Left colon (tissue), 2 donors: ENCODE measurements at regions not wholly inside any gene's neighbourhood (a gene's known extent, or its start where the extent isn't known, plus 50 kb on each side); places are given as distances from the start of the nearest gene placed in this dataset.
"Not testable (repeated sequence)": the region's sequence is repeated elsewhere in the genome, so short reads cannot be mapped to it uniquely, and the experiment has no call there.

Source experiments
- ATAC-seq: fragments of 200-7000 bp; cut with Tn5 transposase; one replicate; pipeline ENCODE4 v1.9.1; 2020; ENCODE audit warnings: mild to moderate bottlenecking, moderate library complexity
- DNase-seq, 2 donors: peaks; one replicate each; pipeline ENCODE4 v3.0.0-alpha.2; 2020
- intact Hi-C, 2 donors: fragments of 100-400 bp; cut with DNase I in 1 of 2; cut with micrococcal nuclease in 1 of 2; formaldehyde crosslinking; loops; one replicate each; pipeline versions ENCODE4 v1.11.2 to v1.14.0; 2022; cut with DNase I, micrococcal nuclease
- donor health status: DM: no; HTN: no; CAD: no.
- donor health status: DM: yes; HTN: yes; CAD: no.

DNA sequence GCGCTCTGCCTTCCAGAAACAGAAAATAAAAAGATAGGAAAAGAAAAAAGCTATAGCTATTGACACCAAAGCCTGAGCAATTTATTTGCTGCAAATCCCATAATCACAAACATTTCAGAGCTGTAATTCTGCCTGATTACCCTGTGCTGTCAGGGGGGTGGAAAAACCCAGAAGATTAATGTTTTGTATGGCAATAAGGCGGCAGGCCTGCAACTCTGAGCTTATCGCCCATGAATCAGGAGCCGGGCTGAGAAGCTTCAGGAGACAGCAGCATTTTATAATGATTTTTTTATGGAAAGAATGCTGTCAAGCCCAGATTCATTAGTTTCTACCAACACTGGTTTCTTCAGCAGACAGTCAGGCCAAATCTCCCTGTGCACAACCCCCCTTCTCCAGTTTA is 82.6 kb upstream of the TMEM164 start:
- no peak for ATAC-seq
- DNase-seq = no peak
- intact Hi-C loops = no loop called here

GRCh38 chrX:109920868-109921267 is 82.0 kb upstream of the TMEM164 start:
- DNase-seq = no peak
- intact Hi-C loops = no loop called here
- ATAC-seq = no peak

DNA sequence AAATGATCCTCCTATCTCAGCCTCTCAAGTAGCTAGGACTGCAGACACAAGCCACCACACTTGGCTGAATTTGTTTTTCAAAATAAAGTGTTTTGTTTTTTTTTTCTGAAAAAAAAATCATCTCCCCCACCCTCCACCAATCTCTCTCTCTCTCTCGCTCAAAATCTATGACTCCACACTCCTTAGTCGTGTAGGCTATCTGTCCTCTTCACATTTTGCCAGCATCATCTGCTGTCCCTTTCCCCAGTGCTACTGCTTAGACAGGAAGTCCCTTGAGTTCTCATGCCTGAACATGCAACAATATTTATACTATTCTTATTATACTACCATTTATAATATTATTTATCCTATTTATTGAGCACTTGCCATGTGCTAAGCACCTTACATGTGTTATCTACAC is 80.7 kb upstream of the TMEM164 start:
- intact Hi-C loops = no loop called here
- DNase-seq (no peak), ATAC-seq (no peak)

DNA sequence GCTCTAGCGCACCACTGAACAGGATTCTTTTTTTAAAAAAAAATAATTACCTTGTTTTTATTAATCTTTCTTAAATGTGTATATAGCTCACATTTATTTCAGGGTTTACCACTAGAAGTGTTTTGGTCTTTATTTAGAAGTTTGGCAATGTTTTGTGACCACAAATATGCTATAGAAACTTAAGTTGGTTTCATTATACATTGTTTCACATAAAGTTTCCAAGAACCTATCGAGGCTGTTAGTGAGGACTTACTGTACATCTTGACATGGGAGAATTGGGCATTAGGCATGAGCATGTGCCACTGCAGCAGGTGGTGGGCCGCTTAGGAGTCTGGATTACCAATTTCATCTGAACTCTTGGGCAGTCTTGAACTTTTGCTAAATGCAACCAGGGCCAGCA is 77.9 kb upstream of the TMEM164 start:
- intact Hi-C loops, ATAC-seq, DNase-seq: not testable (repeated sequence)

DNA sequence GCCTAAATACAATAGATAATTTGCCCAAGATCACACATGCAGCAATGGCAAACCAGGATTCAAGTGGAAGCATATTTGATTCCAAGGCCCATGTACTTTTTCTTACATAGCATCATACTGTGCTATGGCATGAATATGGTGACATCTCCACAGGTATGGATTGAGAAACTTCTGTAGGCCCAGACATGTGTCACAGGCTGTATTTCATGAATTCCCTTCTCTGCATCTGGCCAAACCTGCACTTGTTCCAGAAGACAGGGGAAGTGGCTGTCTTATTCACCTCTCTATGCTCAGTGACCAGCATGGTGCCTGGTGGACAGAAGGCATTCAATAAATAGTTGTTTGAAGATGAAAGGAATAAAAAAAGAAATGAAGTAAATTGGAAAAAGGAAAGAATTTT is 77.3 kb upstream of the TMEM164 start:
- intact Hi-C loops = no loop called here
- DNase-seq (no peak), ATAC-seq (no peak)

DNA sequence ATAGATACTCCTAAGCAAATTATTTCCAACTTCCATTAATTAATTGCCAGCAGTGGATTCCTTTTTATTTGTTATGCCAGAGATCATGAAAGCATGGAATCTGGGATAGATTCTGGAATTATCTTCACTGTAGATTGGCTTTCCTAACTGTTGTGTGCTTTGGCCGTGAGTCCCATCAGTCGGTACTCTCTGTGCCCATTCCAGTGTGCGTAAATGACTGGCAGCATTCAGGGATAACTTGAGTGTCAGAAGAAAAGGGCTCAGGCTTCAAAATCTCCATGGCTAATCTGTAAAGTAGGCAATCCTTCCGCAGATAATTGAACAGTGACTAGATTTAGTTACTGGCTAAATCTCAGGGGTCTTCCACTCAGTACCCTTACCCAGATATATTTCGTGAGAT is 76.8 kb upstream of the TMEM164 start:
- DNase-seq (no peak), ATAC-seq (no peak)
- intact Hi-C loops = no loop called here

- DNase-seq = no peak
- intact Hi-C loops = no loop called here
- no peak for ATAC-seq
Measured at GRCh38 chrX:109926743-109927662, 75.9 kb upstream of the TMEM164 start.

DNA sequence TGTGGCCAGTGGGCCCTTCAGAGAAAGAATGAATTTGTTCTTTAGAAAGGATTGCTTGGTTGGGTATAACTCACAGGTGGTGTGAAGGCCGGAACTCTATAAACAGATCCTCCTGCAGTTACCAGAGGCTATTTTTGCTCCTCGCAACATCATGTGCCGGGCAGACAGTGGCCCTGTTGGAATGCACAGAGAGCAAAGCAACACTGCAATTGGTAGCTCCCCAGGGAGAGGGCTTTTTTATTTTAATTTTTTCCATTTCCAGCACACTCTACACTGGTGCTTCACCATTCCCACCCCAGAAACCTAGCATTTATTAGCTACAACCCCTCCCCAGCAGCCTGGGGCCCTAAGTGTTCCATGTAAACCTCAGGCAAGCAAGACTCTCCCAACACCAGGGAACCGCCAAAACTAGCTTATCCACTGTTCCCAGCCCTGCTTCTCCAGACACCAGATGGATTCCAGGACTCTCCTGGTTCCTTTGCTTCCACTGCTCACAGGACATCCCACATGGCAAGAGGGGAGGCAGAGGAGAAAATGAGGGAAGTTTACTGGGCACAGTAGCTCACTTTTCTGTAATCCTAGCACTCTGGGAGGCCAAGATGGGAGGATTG is 75.1 kb upstream of the TMEM164 start:
- no peak for ATAC-seq
- no peak for DNase-seq
- intact Hi-C loops = no loop called here

GRCh38 chrX:109928596-109929335 is 74.1 kb upstream of the TMEM164 start:
- intact Hi-C loops = no loop called here

DNA sequence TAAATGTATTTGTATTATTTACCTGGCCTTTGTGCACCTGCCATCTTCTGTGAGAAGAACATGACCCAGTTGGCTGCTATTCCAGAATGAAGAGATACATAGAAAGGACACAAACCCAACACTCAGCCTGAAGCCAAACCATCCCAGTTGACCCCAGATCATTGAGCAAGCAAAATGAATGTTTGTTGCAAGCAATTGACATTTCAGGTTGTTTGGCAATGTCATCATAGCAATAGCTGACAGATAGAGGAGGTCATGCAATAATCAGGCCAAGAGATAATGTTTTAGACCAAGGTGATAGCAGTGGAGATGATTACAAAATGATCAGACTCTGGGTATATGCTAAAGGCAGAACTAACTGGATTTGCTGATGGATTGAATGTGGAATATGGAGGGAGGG is 71.2 kb upstream of the TMEM164 start:
- DNase-seq = no peak
- ATAC-seq = no peak
- intact Hi-C loops = no loop called here

More at GRCh38 chrX:109928596-109929335, 74.1 kb upstream of the TMEM164 start:
- no peak for DNase-seq
- ATAC-seq = no peak

- DNase-seq (no peak), ATAC-seq (no peak)
- intact Hi-C loops = no loop called here
Measured at GRCh38 chrX:109934434-109934833, 68.5 kb upstream of the TMEM164 start.

DNA sequence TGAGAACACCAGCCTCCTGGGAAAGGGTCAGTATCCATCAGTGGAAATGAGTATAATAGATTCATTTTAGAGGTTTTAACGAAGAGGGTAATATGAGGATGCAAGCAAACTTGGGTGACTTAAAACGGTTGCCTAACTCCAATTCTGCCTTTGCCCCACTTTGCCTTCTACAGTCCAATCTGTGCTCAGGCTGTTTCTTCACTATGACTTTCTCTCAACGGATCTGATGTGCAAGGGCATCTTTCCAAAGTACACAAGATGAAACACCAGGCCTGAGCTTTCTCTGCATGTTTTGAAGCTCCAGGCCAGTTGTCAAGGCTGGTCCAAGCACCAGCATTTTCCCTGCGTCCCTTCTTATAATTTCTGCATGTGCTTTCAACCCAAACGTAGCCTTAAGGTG is 68.0 kb upstream of the TMEM164 start:
- ATAC-seq (no peak), DNase-seq (no peak)
- intact Hi-C loops = no loop called here

DNA sequence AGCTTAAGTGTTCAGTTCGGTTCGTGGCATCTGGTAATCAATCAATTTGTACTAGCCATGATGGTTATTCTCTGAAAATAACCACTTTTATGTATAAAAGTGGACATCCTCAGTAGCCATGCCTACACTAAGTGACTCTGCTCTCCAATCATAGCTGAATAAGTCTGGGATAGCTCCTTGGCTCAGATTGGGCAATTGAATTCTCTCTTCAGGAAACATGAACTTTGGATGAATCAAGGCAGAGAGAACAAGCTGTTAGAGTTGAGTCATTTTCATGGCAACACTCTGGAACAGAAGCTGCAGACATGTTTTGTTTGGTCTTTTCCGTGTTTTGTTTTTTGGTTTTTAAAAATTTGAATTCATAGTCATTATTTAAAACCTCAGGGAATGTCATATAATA is 66.8 kb upstream of the TMEM164 start:
- ATAC-seq (no peak), DNase-seq (no peak)
- intact Hi-C loops = no loop called here

GRCh38 chrX:109936598-109936997 is 66.3 kb upstream of the TMEM164 start:
- intact Hi-C loops = no loop called here
- no peak for DNase-seq
- no peak for ATAC-seq

DNA sequence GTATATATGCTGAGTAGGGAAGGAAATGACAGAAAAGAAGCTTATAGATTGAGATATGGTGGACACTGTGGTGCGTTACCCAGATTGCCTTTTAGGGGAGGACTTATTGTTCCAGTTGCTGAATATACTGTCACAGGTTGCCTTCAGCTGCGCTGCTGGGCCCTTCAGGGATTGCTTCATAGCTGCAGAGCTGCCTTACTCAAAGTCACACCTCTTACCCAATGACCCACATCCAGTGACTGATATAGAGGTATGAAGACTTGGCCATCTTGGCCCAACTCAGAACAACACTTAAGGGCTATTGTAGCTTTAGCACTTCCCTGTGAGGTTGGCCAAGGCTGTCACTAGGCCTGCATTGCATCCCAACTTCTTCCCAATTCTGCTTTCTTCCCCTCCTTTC is 63.4 kb upstream of the TMEM164 start:
- ATAC-seq (no peak), DNase-seq (no peak)
- intact Hi-C loops = no loop called here

GRCh38 chrX:109940411-109940810 is 62.5 kb upstream of the TMEM164 start:
- no peak for ATAC-seq
- DNase-seq = no peak
- intact Hi-C loops = no loop called here

DNA sequence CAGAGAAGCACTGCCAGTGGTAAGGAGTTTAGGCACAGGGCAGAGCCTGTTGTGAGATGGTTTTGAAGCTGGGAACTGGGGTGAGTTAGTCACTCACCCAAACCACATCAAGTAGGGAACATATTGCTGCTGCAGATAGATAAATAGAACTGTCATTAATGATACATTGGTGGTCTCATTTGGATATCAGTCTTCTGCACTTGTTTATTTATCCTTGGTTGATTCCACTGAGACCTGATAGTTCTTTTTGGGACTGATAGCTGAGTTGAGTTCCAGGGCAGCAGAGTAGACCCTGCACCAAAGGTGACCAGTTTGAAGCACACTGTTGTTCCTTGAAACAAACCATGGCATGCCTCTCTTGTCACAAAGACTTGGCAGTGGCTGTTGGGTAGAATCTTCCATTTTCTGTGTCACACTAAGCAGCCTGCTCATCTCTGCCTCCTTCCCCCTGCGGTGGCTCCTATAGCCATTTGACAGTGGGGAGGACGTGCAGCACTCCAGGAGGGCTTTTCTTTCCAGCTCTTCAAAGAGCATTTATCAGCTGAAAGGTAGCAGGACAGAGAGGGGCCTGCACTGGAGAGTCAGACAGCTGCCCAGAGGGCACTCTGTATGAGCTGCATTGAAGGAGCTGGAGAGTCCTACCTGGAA is 59.7 kb upstream of the TMEM164 start:
- ATAC-seq = no peak
- DNase-seq = no peak
- intact Hi-C loops = no loop called here

- DNase-seq (no peak), ATAC-seq (no peak)
- intact Hi-C loops = no loop called here
Measured at GRCh38 chrX:109943740-109944092, 59.2 kb upstream of the TMEM164 start.

GRCh38 chrX:109952050-109952449 is 50.9 kb upstream of the TMEM164 start:
- ATAC-seq (no peak), DNase-seq (no peak)
- intact Hi-C loops = no loop called here
